ELR (cell line): ENCODE measurements at regions not wholly inside any gene's neighbourhood (a gene's known extent, or its start where the extent isn't known, plus 50 kb on each side); places are given as distances from the start of the nearest gene placed in this dataset.
"Not testable (repeated sequence)": the region's sequence is repeated elsewhere in the genome, so short reads cannot be mapped to it uniquely, and the experiment has no call there.

Experiments used
- DNase-seq: peaks from one replicate; pipeline ENCODE4 v3.0.0-alpha.2; 2015; ENCODE audit warnings: low read depth

DNA sequence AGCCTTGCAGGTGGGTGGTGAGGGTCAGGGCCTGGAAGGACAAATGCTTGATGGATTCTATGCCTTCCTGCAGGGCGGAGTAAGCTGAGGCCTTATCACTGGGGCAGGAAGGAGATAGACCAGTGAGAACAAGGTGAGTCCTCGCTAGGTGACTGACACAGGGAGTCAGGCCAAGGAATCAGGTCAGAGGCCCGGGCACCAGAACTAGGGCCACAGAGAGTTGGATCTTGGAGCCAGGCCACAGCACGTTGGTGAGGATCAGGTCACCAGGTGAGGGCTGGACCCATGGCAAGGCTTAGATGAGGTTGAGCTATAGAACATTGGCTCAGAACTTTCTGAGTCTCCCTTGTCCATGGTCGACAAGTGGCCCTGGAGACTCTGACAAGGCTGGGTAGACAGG lies 328.2 kb downstream of the FOXO1 start:
- DNase-seq = no peak

GRCh38 chr13:40340368-40341095 lies 325.9 kb downstream of the FOXO1 start:
- DNase-seq = no peak

- DNase-seq = no peak
Observed at GRCh38 chr13:40341096-40341471, 325.4 kb downstream of the FOXO1 start.

DNA sequence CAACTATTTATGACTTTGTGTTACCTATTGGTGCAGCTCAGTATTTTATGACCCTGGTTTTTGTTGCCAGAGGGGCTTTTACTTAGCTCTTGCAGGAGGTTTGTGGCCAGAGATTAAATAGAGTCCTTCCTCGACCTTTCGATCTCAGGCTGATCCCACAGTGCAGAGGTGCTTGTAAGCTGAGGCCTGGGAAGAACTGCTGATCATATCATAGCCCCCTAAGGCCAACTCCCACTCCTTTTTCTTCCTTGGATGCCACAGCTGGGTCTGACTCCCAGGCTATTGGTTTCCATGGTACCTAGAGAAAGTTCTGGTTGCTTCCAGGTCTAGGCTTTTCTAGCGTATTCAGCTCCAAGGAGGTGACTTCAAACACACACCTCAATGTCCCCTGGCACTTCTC lies 324.9 kb downstream of the FOXO1 start:
- no peak for DNase-seq

- no peak for DNase-seq
Observed at GRCh38 chr13:40342461-40342860, 324.0 kb downstream of the FOXO1 start.

DNA sequence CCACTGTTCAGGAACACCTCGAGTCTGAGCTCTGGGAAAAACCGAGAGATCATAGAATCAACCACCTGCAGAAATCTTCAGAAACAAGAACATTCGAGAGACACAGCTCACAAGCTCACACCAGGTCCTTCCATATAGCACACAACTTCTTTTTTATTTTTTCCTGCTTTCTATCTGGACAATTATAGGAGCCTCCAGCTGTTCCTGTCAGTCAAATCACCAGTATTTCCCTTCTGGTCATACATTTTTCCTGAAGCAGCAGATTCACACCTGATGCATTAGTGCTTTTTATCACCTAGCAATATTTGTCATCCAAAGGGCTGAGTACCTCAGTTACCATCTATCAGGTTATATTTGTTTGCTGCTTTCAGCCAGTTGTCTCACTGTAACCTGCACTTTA lies 323.5 kb downstream of the FOXO1 start:
- no peak for DNase-seq

DNA sequence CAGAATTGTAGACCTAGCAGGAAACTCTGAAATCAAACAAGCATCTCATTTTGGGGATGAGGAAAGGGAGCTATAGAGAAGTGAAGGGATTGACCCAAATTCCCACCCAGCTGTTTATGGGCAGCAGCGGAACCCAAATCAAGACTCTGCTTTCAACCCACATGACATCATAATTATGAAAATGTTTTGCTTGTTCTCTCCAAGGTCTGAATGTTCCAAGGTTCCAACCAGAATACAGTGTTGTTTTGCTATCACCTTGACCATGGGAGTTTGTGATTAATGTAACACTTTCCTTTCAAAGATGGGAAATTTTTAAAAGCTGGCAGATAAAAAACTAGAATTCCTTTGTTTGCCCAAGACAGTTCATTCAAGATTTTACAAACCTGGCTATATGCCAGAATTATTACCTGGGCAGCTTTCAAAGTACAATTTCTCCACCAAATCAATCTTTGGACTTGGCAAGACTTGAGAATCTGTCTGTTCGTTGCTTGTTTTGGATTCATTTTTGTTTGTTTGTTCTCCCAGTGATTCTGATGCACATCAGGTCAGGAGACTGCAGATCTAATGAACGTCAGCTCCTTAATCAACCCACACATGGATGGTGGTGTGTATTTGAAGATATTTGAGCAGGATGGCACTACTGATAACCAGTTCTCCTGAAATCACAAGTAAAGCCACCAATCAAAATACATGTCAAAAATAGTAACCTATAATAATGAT lies 322.7 kb downstream of the FOXO1 start:
- no peak for DNase-seq

- DNase-seq = no peak
Observed at GRCh38 chr13:40344270-40345148, 321.9 kb downstream of the FOXO1 start.

DNA sequence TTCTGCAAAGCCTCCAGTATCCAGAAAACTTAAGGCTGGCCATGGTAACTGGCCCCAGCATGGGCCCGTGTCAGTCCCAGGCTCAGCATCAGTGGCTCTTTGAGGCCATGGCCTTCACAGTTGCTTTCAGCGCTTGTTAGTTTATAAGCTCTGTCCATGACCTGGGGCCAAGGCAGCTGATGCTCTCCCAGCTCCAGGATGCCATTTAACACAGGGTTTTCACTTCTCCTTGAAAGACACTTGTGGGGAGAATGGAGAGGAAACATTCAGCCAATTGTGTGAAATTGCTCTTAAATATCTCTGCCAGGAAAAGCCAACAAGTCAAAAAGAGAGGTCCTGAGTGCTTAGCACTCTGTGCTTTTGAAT lies 321.3 kb downstream of the FOXO1 start:
- no peak for DNase-seq

- no peak for DNase-seq
Observed at GRCh38 chr13:40345654-40346372, 320.6 kb downstream of the FOXO1 start.

DNA sequence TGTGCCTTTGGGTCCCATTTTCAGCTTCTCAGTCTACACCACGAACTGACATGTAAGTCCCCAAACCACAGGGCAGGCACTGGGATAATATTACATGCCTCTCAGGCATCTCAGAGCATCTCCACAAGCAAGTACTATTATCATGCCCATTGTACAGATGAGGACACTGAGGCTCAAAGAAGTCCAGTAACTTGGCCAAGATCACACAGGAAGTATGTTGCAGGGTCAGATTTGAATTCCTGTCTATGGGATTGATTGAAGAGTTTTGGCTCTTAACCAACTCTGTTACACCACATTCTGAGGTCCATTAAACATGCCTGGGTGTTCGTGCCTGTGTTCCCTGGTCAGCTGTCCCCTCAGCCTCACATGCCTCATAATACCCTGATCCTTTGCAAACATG lies 319.8 kb downstream of the FOXO1 start:
- no peak for DNase-seq

GRCh38 chr13:40348096-40348679 lies 318.3 kb downstream of the FOXO1 start:
- DNase-seq = no peak

GRCh38 chr13:40350283-40350992 lies 316.0 kb downstream of the FOXO1 start:
- no peak for DNase-seq

GRCh38 chr13:40351537-40352379 lies 314.7 kb downstream of the FOXO1 start:
- DNase-seq = no peak

DNA sequence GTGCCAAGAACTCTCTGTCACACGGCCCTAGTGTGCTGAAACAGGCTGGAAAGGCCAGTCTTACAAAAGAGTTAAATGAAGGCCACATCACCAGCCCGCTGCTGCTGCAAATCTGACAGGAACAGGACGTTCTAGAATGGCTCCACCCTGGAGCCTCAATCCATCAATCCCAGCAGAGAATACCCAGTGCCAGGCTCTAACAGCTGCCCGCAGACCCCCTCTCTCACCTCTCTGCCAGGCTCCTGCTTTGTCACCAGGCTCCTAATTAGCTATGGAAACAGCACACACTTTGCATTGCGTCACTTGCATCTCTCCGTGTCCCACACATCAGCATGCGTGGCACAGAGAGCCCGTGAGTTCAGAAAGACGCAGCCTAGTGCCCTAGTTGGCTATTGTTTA lies 314.1 kb downstream of the FOXO1 start:
- DNase-seq = no peak

DNA sequence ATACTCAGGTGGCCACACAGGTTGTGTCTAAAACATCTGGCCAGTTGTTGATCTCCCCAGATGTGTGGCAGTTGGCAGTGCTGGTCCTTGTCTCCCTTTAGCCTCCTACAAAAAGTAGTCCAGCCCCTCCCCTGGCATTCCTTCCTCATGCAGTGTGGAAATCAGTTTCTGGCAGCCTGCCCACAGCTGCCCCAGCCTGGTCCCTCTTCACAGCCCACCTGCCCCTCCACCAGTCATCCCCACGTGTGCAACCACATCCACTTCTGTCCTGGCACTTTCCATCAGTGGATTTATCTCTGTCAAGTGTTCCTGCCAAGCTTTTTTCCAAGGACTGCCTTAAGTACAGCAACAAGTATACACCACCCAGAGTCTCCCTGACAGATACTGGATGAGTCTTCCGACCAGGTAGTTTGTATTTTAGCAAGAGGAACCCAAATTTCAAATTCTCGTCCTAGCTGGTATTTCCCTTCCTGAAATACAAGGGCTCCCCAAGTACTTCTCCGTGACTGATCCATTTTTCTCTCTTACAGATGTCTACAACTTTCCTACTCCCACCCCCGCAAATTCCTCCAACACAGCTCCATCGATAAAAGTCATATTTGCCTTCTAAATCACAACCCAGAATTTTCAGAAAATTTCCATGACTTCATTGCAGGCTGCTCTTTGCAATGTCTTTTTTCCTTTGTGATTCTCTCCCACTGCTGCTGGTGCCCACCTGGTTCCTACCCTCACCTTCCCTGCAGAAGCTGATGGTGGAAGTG lies 313.5 kb downstream of the FOXO1 start:
- no peak for DNase-seq

DNA sequence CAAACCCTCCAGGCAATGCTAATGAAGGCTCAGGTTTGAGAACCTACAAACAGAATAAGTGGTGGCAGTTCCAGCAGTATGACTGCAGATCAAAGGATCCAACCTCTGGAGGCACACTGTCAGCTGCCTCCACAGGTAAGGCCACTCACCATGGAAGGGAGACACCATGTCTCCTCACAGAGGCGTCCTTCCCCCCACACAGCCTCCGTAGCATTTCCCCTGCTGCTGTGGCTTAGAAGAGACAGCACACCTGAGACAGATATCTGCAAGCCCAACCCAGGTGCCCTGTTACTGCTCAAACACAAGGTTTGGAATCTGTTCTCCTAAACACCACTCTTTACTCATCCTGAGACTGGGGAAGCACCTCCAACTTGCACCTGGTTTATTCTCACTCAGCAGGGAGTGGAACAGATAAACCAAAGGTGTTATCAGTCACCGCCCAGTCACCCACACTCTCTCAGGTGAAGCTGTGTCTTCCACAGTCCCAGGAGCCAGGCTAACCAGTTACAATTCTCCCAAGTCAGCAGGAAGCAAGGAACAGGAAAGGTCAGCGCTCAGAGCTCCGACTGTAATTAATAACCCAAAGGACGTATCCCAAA lies 311.2 kb downstream of the FOXO1 start:
- DNase-seq = no peak

GRCh38 chr13:40356011-40356410 lies 310.4 kb downstream of the FOXO1 start:
- no peak for DNase-seq

DNA sequence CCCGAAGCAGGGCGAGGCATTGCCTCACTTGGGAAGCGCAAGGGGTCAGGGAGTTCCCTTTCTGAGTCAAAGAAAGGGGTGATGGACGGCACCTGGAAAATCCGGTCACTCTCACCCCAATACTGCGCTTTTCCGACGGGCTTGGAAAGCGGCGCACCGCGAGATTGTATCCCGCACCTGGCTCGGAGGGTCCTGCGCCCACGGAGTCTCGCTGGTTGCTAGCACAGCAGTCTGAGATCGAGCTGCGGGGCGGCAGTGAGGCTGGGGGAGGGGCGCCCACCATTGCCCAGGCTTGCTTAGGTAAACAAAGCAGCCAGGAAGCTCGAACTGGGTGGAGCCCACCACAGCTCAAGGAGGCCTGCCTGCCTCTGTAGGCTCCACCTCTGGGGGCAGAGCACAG lies 310.0 kb downstream of the FOXO1 start:
- DNase-seq = not testable (repeated sequence)
